T-cell (primary cell): ENCODE measurements at regions not wholly inside any gene's neighbourhood (a gene's known extent, or its start where the extent isn't known, plus 50 kb on each side); places are given as distances from the start of the nearest gene placed in this dataset.
"Not testable (repeated sequence)": the region's sequence is repeated elsewhere in the genome, so short reads cannot be mapped to it uniquely, and the experiment has no call there.

ENCODE experiments used
- ATAC-seq, 4 experiments: fragments of 200-7000 bp in 3 of 4; fragments of 150-1000 bp in 1 of 4; cut with Tn5 transposase; replicated peaks in 1 of 4; 1 replicate in 3 of 4; 2 replicates in 1 of 4; pipeline ENCODE4 v1.10.0; 2021; ENCODE audit warnings: moderate library complexity in 3 of 4, mild to moderate bottlenecking in 2 of 4, moderate number of reproducible peaks in 1 of 4
- CTCF ChIA-PET, 2 donors: fragments of 300-600 bp; sonication (Branson Sonifier 250); formaldehyde crosslinking; loops; one replicate each; lab custom pipeline; 2022; ENCODE audit warnings: antibody characterized with exemption in 2 of 2; lab: Charles Lee
- POLR2A ChIA-PET, 2 donors: fragments of 300-600 bp; sonication (Branson Sonifier 250); formaldehyde crosslinking; loops; one replicate each; lab custom pipeline; 2022; ENCODE audit warnings: antibody characterized with exemption in 2 of 2; lab: Charles Lee
- DNase-seq, 35 experiments: peaks; one replicate each; pipeline versions ENCODE4 v3.0.0 to v3.0.0-alpha.2; 2013 to 2023
- H3K27ac ChIP-seq: one replicate; pipeline ENCODE4 v1.5.1; 2013; ENCODE audit warnings: low read length
- H3K27me3 ChIP-seq, 2 experiments: replicated peaks in 1 of 2; 1 replicate in 1 of 2; 2 replicates in 1 of 2; pipeline versions ENCODE4 v1.6.1 to v1.7.0; 2013; ENCODE audit warnings: low read length in 1 of 2, mixed read lengths in 1 of 2; ENCODE audit not compliant: control insufficient read depth in 2 of 2, insufficient read depth in 2 of 2; ENCODE audit errors: extremely low read depth in 1 of 2
- H3K36me3 ChIP-seq, 2 donors: 1 replicate in 1 of 2; 2 replicates in 1 of 2; pipeline versions ENCODE4 v1.6.1 to v1.7.0; 2013; ENCODE audit warnings: low read length in 1 of 2; ENCODE audit not compliant: control insufficient read depth in 2 of 2, insufficient read depth in 1 of 2; ENCODE audit errors: extremely low read depth in 1 of 2
- H3K4me1 ChIP-seq, 2 experiments: 1 replicate in 1 of 2; 2 replicates in 1 of 2; pipeline versions ENCODE4 v1.6.1 to v1.7.0; 2013; ENCODE audit warnings: low read length in 2 of 2, mixed read lengths in 1 of 2; ENCODE audit not compliant: insufficient read depth in 2 of 2, control insufficient read depth in 1 of 2; ENCODE audit errors: extremely low read depth in 1 of 2
- H3K4me3 ChIP-seq, 2 donors: 1 replicate in 1 of 2; 2 replicates in 1 of 2; pipeline versions ENCODE4 v1.5.1 to v1.7.0; 2013; ENCODE audit warnings: mild to moderate bottlenecking in 2 of 2, low read length in 1 of 2, moderate library complexity in 1 of 2; ENCODE audit not compliant: control insufficient read depth in 1 of 2; ENCODE audit errors: extremely low read depth in 1 of 2
- H3K9me3 ChIP-seq: 2 replicates; pipeline ENCODE4 v1.7.0; 2013
- H3K27ac Mint-ChIP-seq, 2 donors: one replicate each; pipeline ENCODE4 v1.8.0; 2020 to 2021; ENCODE audit warnings: mild to moderate bottlenecking in 2 of 2, mixed read lengths in 2 of 2
- H3K27me3 Mint-ChIP-seq, 2 donors: one replicate each; pipeline ENCODE4 v1.8.0; 2021 to 2022; ENCODE audit warnings: mixed read lengths in 2 of 2
- H3K36me3 Mint-ChIP-seq: one replicate; pipeline ENCODE4 v1.8.0; 2021; ENCODE audit warnings: mixed read lengths
- H3K4me1 Mint-ChIP-seq, 3 donors: one replicate each; pipeline ENCODE4 v1.8.0; 2020 to 2022; ENCODE audit warnings: mixed read lengths in 3 of 3, mild to moderate bottlenecking in 1 of 3
- H3K4me3 Mint-ChIP-seq, 3 donors: one replicate each; pipeline ENCODE4 v1.8.0; 2020 to 2022; ENCODE audit warnings: mild to moderate bottlenecking in 3 of 3, mixed read lengths in 3 of 3, moderate library complexity in 3 of 3
- H3K9me3 Mint-ChIP-seq, 3 donors: one replicate each; pipeline ENCODE4 v1.8.0; 2020 to 2022; ENCODE audit warnings: mixed read lengths in 3 of 3
- WGBS: methylation state at CpG from one replicate; pipeline ENCODE4 v1.1.5; 2013; ENCODE audit warnings: missing lambda C conversion rate; ENCODE audit not compliant: insufficient coverage; 5-methylcytosine and 5-hydroxymethylcytosine counted together

DNA sequence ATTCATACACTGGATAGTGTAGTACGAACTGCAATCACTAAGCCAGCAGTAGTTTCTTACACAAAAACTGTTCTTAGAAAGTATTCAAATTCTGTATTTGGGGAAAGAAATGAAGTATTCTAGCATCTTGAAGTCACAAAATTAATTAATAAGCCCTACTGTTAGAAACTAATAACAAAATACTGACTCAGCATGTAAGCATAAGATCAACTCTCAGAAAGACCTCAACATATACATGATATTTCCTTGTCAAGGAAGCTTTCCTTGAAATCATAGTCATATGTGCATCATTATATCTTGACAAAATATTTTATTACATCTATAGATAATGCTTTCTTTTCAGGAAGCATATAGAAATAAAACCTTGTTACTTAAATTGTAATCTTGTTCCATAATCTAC lies 115.5 kb upstream of the GOLGA6L6 start:
- no CpG with 5 or more reads among the region's 1 CpG for WGBS
- POLR2A ChIA-PET, result no interaction called here
- CTCF ChIA-PET, result no interaction called here
- Histone ChIP-seq H3K27me3 (peaks cover 3 to 5% of the 10 kb centered on the region in 2 experiments), H3K36me3 (no peaks in the 10 kb centered on the region), H3K9me3 (no peaks in the 10 kb centered on the region), H3K4me3 (no peak overlapping the region), H3K4me1 (no peaks in the 10 kb centered on the region), H3K27ac (no peak overlapping the region)
- Mint-ChIP-seq H3K4me3 (no peak overlapping the region), H3K9me3 (no peaks in the 10 kb centered on the region), H3K36me3 (no peaks in the 10 kb centered on the region), H3K27ac (no peak overlapping the region), H3K4me1 (no peaks in the 10 kb centered on the region), H3K27me3 (no peaks in the 10 kb centered on the region)
- DNase-seq (no peak), ATAC-seq (no peak)

DNA sequence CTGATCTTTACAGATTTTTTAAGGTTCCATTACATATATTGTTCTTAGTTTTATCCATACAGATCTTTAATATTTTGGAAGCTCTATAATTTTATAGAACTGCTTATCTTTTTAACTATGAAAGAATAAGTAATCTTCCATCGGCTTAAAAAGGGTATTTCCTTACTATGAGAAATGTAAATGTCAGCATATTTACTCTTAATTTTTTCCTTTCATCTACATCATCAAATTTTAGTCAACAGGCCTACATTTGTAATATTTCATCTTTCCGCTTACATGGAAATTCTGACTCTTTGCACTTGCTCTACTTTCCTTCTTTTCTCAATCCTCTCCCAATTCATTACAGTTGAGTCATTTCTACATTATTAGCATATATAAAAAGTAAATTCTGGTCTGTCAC lies 111.3 kb upstream of the GOLGA6L6 start:
- Mint-ChIP-seq H3K27me3 (no peaks in the 10 kb centered on the region), H3K36me3 (no peaks in the 10 kb centered on the region), H3K4me1 (no peaks in the 10 kb centered on the region), H3K4me3 (no peak overlapping the region), H3K9me3 (no peaks in the 10 kb centered on the region), H3K27ac (no peak overlapping the region)
- no peaks in the 10 kb centered on the region for H3K36me3 ChIP-seq
- no peak overlapping the region for H3K27ac ChIP-seq
- ChIA-PET POLR2A (no interaction called here), CTCF (no interaction called here)
- no peak for DNase-seq
- H3K4me3 ChIP-seq, result no peak overlapping the region
- no peak for ATAC-seq
- no peaks in the 10 kb centered on the region for H3K9me3 ChIP-seq
- no CpG with 5 or more reads among the region's 2 CpGs for WGBS
- H3K27me3 ChIP-seq, result peaks cover 0 to 4% of the 10 kb centered on the region in 2 experiments
- H3K4me1 ChIP-seq, result no peaks in the 10 kb centered on the region

GRCh38 chr15:20648402-20648975 lies 106.9 kb upstream of the GOLGA6L6 start:
- H3K9me3 ChIP-seq, POLR2A ChIA-PET, CTCF ChIA-PET, H3K4me3 Mint-ChIP-seq, H3K27ac ChIP-seq, H3K36me3 Mint-ChIP-seq, H3K4me1 Mint-ChIP-seq, H3K4me3 ChIP-seq, DNase-seq, H3K27me3 Mint-ChIP-seq, H3K4me1 ChIP-seq, H3K27ac Mint-ChIP-seq, H3K36me3 ChIP-seq, H3K9me3 Mint-ChIP-seq, H3K27me3 ChIP-seq, ATAC-seq: not testable (repeated sequence)
- WGBS, result 89% methylated on average over 4 of the region's 6 CpGs

GRCh38 chr15:20646529-20647142 lies 105.0 kb upstream of the GOLGA6L6 start:
- Mint-ChIP-seq H3K4me1 (no peaks in the 10 kb centered on the region), H3K9me3 (no peaks in the 10 kb centered on the region), H3K27ac (no peak overlapping the region), H3K27me3 (peaks cover 12% of the 10 kb centered on the region in 2 donors), H3K36me3 (no peaks in the 10 kb centered on the region), H3K4me3 (no peak overlapping the region)
- H3K27me3 ChIP-seq, result peaks cover 0 to 3% of the 10 kb centered on the region in 2 experiments
- CTCF ChIA-PET, result no interaction called here
- H3K27ac ChIP-seq, result no peak overlapping the region
- ATAC-seq, result peak in 2 of 4 experiments; percentile 9 to 26
- DNase-seq, result no peak
- H3K4me1 ChIP-seq, result peaks cover 0 to 6% of the 10 kb centered on the region in 2 experiments
- 87% methylated on average over 7 of the region's 7 CpGs for WGBS
- no peaks in the 10 kb centered on the region for H3K36me3 ChIP-seq
- H3K9me3 ChIP-seq, result no peaks in the 10 kb centered on the region
- H3K4me3 ChIP-seq, result no peak overlapping the region
- POLR2A ChIA-PET, result no interaction called here

DNA sequence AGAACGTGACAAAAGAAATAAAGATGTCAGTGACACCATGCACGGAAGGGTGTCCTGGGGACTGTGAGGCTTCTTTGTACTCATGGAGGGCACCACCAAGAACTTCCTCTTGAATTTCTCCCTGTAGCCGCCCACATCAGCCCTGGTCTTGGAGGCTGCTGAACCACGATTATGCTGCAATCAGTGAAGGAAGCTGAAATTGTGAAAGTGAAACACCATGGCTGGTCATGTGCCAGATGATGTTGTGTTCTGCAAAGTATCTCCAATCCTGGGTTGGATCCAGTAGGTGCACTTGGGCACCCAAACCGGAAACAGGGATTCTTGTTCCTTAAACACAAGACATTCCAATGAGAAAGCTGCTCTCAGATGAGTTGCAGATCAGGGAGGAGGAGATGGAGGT lies 104.4 kb upstream of the GOLGA6L6 start:
- H3K4me1 Mint-ChIP-seq, result peaks cover 0 to under 1% (median 0%) of the 10 kb centered on the region in 3 donors
- peaks cover 0 to 3% of the 10 kb centered on the region in 2 experiments for H3K27me3 ChIP-seq
- no peaks in the 10 kb centered on the region for H3K9me3 ChIP-seq
- DNase-seq, result peak in 10 of 35 experiments; percentile 8 to 49 (median 24)
- no peaks in the 10 kb centered on the region for H3K9me3 Mint-ChIP-seq
- no peak overlapping the region for H3K4me3 Mint-ChIP-seq
- H3K36me3 ChIP-seq, result no peaks in the 10 kb centered on the region
- ChIA-PET POLR2A (no interaction called here), CTCF (no interaction called here)
- H3K4me1 ChIP-seq, result peaks cover 0 to 6% of the 10 kb centered on the region in 2 experiments
- H3K27me3 Mint-ChIP-seq, result peaks cover 12 to 13% of the 10 kb centered on the region in 2 donors
- 34% methylated on average over 5 of the region's 5 CpGs for WGBS
- no peak overlapping the region for H3K27ac ChIP-seq
- no peak overlapping the region for H3K4me3 ChIP-seq
- ATAC-seq, result peak; percentile 56 to 81 (median 76)
- no peak overlapping the region for H3K27ac Mint-ChIP-seq
- no peaks in the 10 kb centered on the region for H3K36me3 Mint-ChIP-seq

DNA sequence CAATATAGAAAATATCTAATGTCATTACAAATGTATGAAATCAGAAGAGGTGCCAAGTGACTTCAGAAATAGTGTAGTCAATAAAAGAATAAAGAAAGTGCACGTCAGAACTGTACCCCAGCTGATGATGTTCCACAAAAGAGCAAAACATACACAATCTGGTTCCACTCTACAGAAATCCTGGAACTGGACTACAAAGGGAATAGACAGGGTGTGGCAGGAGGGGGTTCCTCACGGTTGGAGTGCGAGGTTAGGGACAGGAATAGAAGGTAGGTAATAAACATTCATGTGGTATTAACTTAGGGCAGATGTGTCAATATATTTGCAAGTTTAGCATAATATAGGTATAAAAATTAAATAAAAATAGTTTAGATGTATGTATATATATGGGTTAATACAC lies 103.3 kb upstream of the GOLGA6L6 start:
- ATAC-seq (no peak), DNase-seq (no peak)

More for the DNA sequence above, 103.3 kb upstream of the GOLGA6L6 start:
- POLR2A ChIA-PET, result no interaction called here
- CTCF ChIA-PET, result no interaction called here
- Histone ChIP-seq H3K4me1 (peaks cover 0 to 6% of the 10 kb centered on the region in 2 experiments), H3K4me3 (no peak overlapping the region), H3K9me3 (no peaks in the 10 kb centered on the region), H3K27ac (no peak overlapping the region), H3K36me3 (no peaks in the 10 kb centered on the region), H3K27me3 (peaks cover 0 to 3% of the 10 kb centered on the region in 2 experiments)
- WGBS, result 94% methylated on average over 2 of the region's 3 CpGs
- Mint-ChIP-seq H3K36me3 (no peaks in the 10 kb centered on the region), H3K4me1 (peaks cover 0 to 1% (median 0%) of the 10 kb centered on the region in 3 donors), H3K27ac (no peak overlapping the region), H3K9me3 (no peaks in the 10 kb centered on the region), H3K4me3 (no peak overlapping the region), H3K27me3 (peaks cover 12 to 14% of the 10 kb centered on the region in 2 donors)
